ENCODE measurements at regions not wholly inside any gene's neighbourhood (a gene's known extent, or its start where the extent isn't known, plus 50 kb on each side); places are given as distances from the start of the nearest gene placed in this dataset.

DNA sequence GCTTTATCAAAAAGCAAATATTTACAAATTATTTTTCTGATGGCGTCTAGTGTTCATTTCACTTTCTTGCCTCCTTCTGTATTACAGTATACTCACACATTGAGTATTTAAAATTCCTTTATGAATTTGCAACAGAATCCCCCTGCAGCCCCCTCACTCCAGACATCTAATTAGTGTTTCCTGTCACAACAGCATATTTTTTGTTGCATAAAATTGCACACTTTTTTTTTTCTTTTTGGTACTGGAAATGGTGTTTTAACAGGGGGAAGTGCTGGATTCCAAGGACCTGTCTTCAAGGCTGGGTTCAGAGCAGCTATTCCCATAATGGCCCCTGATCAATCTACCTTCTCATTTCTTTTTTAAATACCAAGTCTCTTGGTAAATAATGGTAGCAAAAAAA, 184.3 kb upstream of the HMCN1 start:
- TF ChIP-seq, protein P1, sequence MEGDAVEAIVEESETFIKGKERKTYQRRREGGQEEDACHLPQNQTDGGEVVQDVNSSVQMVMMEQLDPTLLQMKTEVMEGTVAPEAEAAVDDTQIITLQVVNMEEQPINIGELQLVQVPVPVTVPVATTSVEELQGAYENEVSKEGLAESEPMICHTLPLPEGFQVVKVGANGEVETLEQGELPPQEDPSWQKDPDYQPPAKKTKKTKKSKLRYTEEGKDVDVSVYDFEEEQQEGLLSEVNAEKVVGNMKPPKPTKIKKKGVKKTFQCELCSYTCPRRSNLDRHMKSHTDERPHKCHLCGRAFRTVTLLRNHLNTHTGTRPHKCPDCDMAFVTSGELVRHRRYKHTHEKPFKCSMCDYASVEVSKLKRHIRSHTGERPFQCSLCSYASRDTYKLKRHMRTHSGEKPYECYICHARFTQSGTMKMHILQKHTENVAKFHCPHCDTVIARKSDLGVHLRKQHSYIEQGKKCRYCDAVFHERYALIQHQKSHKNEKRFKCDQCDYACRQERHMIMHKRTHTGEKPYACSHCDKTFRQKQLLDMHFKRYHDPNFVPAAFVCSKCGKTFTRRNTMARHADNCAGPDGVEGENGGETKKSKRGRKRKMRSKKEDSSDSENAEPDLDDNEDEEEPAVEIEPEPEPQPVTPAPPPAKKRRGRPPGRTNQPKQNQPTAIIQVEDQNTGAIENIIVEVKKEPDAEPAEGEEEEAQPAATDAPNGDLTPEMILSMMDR (IDR thresholded peaks at IDR 0.05 in 4 of 5, conservative IDR thresholded peaks at IDR 0.05 in 1 of 5) = no peak
- no peak for TF ChIP-seq POLR2A (IDR thresholded peaks at IDR 0.05)
- intact Hi-C loops (cut with DNase I; ENCODE audit: low total_unique reads) = no loop called here
- Histone ChIP-seq H3K9me3 (no peaks in the 10 kb centered on the region), H3K36me3 (no peaks in the 10 kb centered on the region), H3K4me3 (no peak overlapping the region), H3K27me3 (no peaks in the 10 kb centered on the region), H3K27ac (no peak overlapping the region), H3K4me1 (no peaks in the 10 kb centered on the region)
- ATAC-seq (no peak), DNase-seq (no peak)
- in situ Hi-C loops (cut with MboI; ENCODE audit: low sequenced_read_pairs in 4 of 4) = no loop called here

DNA sequence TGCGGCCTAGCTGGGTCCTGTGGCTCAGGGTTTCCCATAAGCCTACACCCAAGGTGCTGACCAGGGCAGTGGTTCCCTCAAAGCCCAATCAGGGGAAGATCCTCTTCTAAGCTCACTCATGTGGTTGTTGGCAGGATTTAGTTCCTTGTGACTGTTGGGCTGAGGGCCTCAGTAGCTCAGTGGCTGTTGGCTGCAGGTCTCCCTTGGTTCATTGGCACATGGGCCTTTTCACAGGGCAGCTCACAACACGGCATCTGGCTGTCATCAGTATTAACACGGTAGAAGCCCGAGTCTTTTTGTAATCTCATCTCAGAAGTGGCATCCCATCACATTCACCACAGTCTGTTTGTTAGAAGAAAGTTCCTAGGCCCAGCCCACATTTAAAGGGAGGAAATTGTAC, 188.2 kb upstream of the HMCN1 start:
- no peak for TF ChIP-seq POLR2A (IDR thresholded peaks at IDR 0.05)
- TF ChIP-seq, protein P1 (IDR thresholded peaks at IDR 0.05 in 4 of 5, conservative IDR thresholded peaks at IDR 0.05 in 1 of 5) = no peak
- no peaks in the 10 kb centered on the region for H3K36me3 ChIP-seq
- intact Hi-C loops (cut with DNase I; ENCODE audit: low total_unique reads) = no loop called here

DNA sequence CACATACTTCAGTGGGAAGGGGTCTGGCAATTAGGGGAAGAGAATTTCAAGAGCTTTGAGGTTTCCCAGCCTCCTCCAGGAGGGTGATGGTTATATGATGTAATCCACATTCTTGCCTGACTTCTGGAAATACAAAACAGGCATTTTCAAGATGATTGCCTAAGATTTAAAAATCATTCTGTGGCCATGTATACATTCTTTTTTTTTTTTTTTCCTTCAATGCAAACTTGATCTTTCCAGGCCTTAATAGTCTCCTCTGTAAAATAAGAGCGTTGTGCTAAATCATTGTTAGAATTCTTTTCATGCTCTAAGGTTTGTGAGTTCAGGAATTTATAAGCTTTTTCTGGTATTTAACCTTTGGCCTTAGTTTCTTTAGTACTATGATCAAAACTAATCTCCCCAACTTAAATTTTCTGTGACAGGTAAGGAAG, 192.3 kb upstream of the HMCN1 start:
- no peaks in the 10 kb centered on the region for H3K36me3 ChIP-seq
- intact Hi-C loops (cut with DNase I; ENCODE audit: low total_unique reads) = no loop called here

More for the DNA sequence above, 188.2 kb upstream of the HMCN1 start:
- ATAC-seq (no peak), DNase-seq (no peak)
- Histone ChIP-seq H3K4me3 (no peak overlapping the region), H3K9me3 (no peaks in the 10 kb centered on the region), H3K27me3 (no peaks in the 10 kb centered on the region), H3K27ac (no peak overlapping the region), H3K4me1 (no peaks in the 10 kb centered on the region)
- in situ Hi-C loops (cut with MboI; ENCODE audit: low sequenced_read_pairs in 4 of 4) = no loop called here

DNA sequence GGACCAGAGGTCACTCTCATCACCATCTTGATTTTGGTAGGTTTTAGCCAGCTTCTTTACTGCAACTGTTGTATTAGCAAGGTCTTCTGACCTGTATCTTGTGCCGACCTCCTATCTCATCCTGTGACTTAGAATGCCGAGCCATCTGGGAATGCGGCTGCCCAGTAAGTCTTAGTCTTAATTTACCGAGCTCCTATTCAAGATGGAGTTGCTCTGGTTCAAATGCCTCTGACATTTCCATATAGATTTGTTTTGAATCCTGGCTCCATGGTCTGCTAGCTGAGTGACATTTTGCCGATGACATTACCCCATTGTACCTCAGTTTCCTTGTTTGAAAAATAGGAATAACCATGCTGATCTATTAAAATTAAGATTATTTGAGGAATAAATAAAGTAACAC, 193.9 kb upstream of the HMCN1 start:
- H3K27ac ChIP-seq = no peak overlapping the region
- no peak for ATAC-seq
- in situ Hi-C loops (cut with MboI; ENCODE audit: low sequenced_read_pairs in 4 of 4) = no loop called here

More for the DNA sequence above, 192.3 kb upstream of the HMCN1 start:
- TF ChIP-seq, protein P1 (IDR thresholded peaks at IDR 0.05 in 4 of 5, conservative IDR thresholded peaks at IDR 0.05 in 1 of 5) = no peak
- no peak for TF ChIP-seq POLR2A (IDR thresholded peaks at IDR 0.05)
- H3K27me3 ChIP-seq = no peaks in the 10 kb centered on the region
- in situ Hi-C loops (cut with MboI; ENCODE audit: low sequenced_read_pairs in 4 of 4) = no loop called here
- H3K4me1 ChIP-seq = no peaks in the 10 kb centered on the region
- H3K4me3 ChIP-seq = no peak overlapping the region
- no peaks in the 10 kb centered on the region for H3K9me3 ChIP-seq
- ATAC-seq (no peak), DNase-seq (no peak)
- no peak overlapping the region for H3K27ac ChIP-seq

More for the DNA sequence above, 193.9 kb upstream of the HMCN1 start:
- no peak for DNase-seq
- Histone ChIP-seq H3K4me1 (peaks cover 0 to 3% of the 10 kb centered on the region in 2 donors), H3K4me3 (no peak overlapping the region), H3K27me3 (no peaks in the 10 kb centered on the region), H3K9me3 (no peaks in the 10 kb centered on the region), H3K36me3 (no peaks in the 10 kb centered on the region)
- TF ChIP-seq, protein P1 (IDR thresholded peaks at IDR 0.05 in 4 of 5, conservative IDR thresholded peaks at IDR 0.05 in 1 of 5) = no peak
- no peak for TF ChIP-seq POLR2A (IDR thresholded peaks at IDR 0.05)
- intact Hi-C loops (cut with DNase I; ENCODE audit: low total_unique reads) = no loop called here
